Fibroblast of lung (primary cell): ENCODE measurements at regions not wholly inside any gene's neighbourhood (a gene's known extent, or its start where the extent isn't known, plus 50 kb on each side); places are given as distances from the start of the nearest gene placed in this dataset.

Source experiments
- DNase-seq, 2 donors: peaks; one replicate each; pipeline versions ENCODE4 v3.0.0 to v3.0.0-alpha.2; 2010; ENCODE audit warnings: low read depth in 2 of 2
- H2AFZ ChIP-seq: 2 replicates; pipeline ENCODE4 v1.5.1; 2012; ENCODE audit warnings: low read length, control low read depth, inconsistent platforms
- H3K27ac ChIP-seq: 2 replicates; pipeline ENCODE4 v1.5.1; 2011; ENCODE audit warnings: low read length, control low read depth; ENCODE audit not compliant: insufficient read depth
- H3K27me3 ChIP-seq: 2 replicates; pipeline ENCODE4 v1.5.1; 2011; ENCODE audit warnings: mild to moderate bottlenecking, low read length; ENCODE audit not compliant: control insufficient read depth, insufficient read depth
- H3K36me3 ChIP-seq: 2 replicates; pipeline ENCODE4 v1.5.1; 2011; ENCODE audit warnings: low read length; ENCODE audit not compliant: control insufficient read depth, insufficient read depth
- H3K4me1 ChIP-seq: 2 replicates; pipeline ENCODE4 v1.5.1; 2011; ENCODE audit warnings: low read length; ENCODE audit not compliant: control insufficient read depth, insufficient read depth; ENCODE audit errors: extremely low read depth
- H3K4me2 ChIP-seq: 2 replicates; pipeline ENCODE4 v1.5.1; 2011; ENCODE audit warnings: low read length, control low read depth; ENCODE audit not compliant: insufficient read depth; ENCODE audit errors: extremely low read depth
- H3K4me3 ChIP-seq, 4 experiments: fragments of 200-600 bp in 1 of 4; sonication (generic) in 1 of 4; replicated peaks in 1 of 4; 2 replicates each; pipeline ENCODE4 v1.5.1; 2011 to 2016; ENCODE audit warnings: low read length in 4 of 4, low read depth in 3 of 4, mild to moderate bottlenecking in 3 of 4, control low read depth in 2 of 4, inconsistent platforms in 1 of 4, mixed read lengths in 1 of 4; ENCODE audit not compliant: insufficient read depth in 1 of 4; ENCODE audit errors: control extremely low read depth in 1 of 4
- H3K79me2 ChIP-seq: 2 replicates; pipeline ENCODE4 v1.5.1; 2012; ENCODE audit warnings: mild to moderate bottlenecking, low read length, inconsistent platforms; ENCODE audit not compliant: control insufficient read depth, insufficient read depth
- H3K9ac ChIP-seq: 2 replicates; pipeline ENCODE4 v1.5.1; 2011; ENCODE audit warnings: mild to moderate bottlenecking, low read length, control low read depth; ENCODE audit not compliant: insufficient read depth
- H3K9me3 ChIP-seq: 2 replicates; pipeline ENCODE4 v1.5.1; 2012; ENCODE audit warnings: low read depth, low read length; ENCODE audit not compliant: control insufficient read depth, insufficient read depth
- H4K20me1 ChIP-seq: 2 replicates; pipeline ENCODE4 v1.5.1; 2011; ENCODE audit warnings: low read length; ENCODE audit not compliant: control insufficient read depth, insufficient read depth; ENCODE audit errors: extremely low read depth
- CTCF ChIP-seq, 2 donors: IDR thresholded peaks in 1 of 2; conservative IDR thresholded peaks in 1 of 2; 1 replicate in 1 of 2; 2 replicates in 1 of 2; pipeline ENCODE4 v1.5.1; 2011 to 2012; ENCODE audit warnings: low read length in 2 of 2, control low read depth in 1 of 2, inconsistent platforms in 1 of 2, low read depth in 1 of 2, mild to moderate bottlenecking in 1 of 2
- EZH2 ChIP-seq: IDR thresholded peaks from 2 replicates; pipeline ENCODE4 v1.5.1; 2012; ENCODE audit warnings: low read length, control low read depth, mild to moderate bottlenecking; ENCODE audit errors: missing control alignments

- no peak overlapping the region for H3K4me2 ChIP-seq
Measured at GRCh38 chr7:34451923-34452322, 206.1 kb upstream of the NPSR1 start.

GRCh38 chr7:34452363-34452762 lies 205.7 kb upstream of the NPSR1 start:
- Histone ChIP-seq H3K36me3 (no peaks in the 10 kb centered on the region), H3K9me3 (no peaks in the 10 kb centered on the region), H2AFZ (no peak overlapping the region), H4K20me1 (no peaks in the 10 kb centered on the region), H3K9ac (no peak overlapping the region), H3K27ac (no peak overlapping the region), H3K4me1 (no peaks in the 10 kb centered on the region), H3K4me3 (no peak overlapping the region), H3K79me2 (no peaks in the 10 kb centered on the region), H3K4me2 (no peak overlapping the region), H3K27me3 (no peaks in the 10 kb centered on the region)
- TF ChIP-seq CTCF (conservative IDR thresholded peaks at IDR 0.05 in 1 of 2, IDR thresholded peaks at IDR 0.05 in 1 of 2; ENCODE audit: low read depth in 1 of 2, low read length in 2 of 2) (no peak), EZH2 (no peak)
- DNase-seq, result no peak

More at GRCh38 chr7:34451923-34452322, 206.1 kb upstream of the NPSR1 start:
- DNase-seq, result peak; percentile 35 to 84
- Histone ChIP-seq H3K4me3 (no peak overlapping the region), H4K20me1 (no peaks in the 10 kb centered on the region), H3K36me3 (no peaks in the 10 kb centered on the region), H3K4me1 (no peaks in the 10 kb centered on the region), H3K9ac (no peak overlapping the region), H3K27ac (no peak overlapping the region), H3K27me3 (no peaks in the 10 kb centered on the region), H3K79me2 (no peaks in the 10 kb centered on the region), H2AFZ (no peak overlapping the region), H3K9me3 (no peaks in the 10 kb centered on the region)
- TF ChIP-seq EZH2, result no peak
- TF ChIP-seq CTCF (conservative IDR thresholded peaks at IDR 0.05 in 1 of 2, IDR thresholded peaks at IDR 0.05 in 1 of 2; ENCODE audit: low read depth in 1 of 2, low read length in 2 of 2), result no peak

- Histone ChIP-seq H3K4me3 (no peak overlapping the region), H3K36me3 (no peaks in the 10 kb centered on the region), H3K79me2 (no peaks in the 10 kb centered on the region), H3K4me2 (no peak overlapping the region), H2AFZ (no peak overlapping the region), H3K27me3 (no peaks in the 10 kb centered on the region), H3K4me1 (no peaks in the 10 kb centered on the region), H3K9me3 (no peaks in the 10 kb centered on the region), H3K27ac (no peak overlapping the region), H3K9ac (no peak overlapping the region), H4K20me1 (no peaks in the 10 kb centered on the region)
- peak; percentile 26 to 45 for DNase-seq
- TF ChIP-seq CTCF (conservative IDR thresholded peaks at IDR 0.05 in 1 of 2, IDR thresholded peaks at IDR 0.05 in 1 of 2; ENCODE audit: low read depth in 1 of 2, low read length in 2 of 2) (no peak), EZH2 (no peak)
Measured at GRCh38 chr7:34453150-34453549, 204.9 kb upstream of the NPSR1 start.
